Lower leg skin (tissue), 3 donors: ENCODE measurements at regions not wholly inside any gene's neighbourhood (a gene's known extent, or its start where the extent isn't known, plus 50 kb on each side); places are given as distances from the start of the nearest gene placed in this dataset.

ENCODE experiments used
- CTCF ChIP-seq, 3 donors: fragments of 450-650 bp; IDR thresholded peaks; one replicate each; pipeline ENCODE4 v1.5.1; 2016; ENCODE audit warnings: antibody characterized with exemption in 3 of 3, mild to moderate bottlenecking in 3 of 3, moderate library complexity in 2 of 3
- POLR2A ChIP-seq, 2 donors: fragments of 450-650 bp; IDR thresholded peaks; one replicate each; pipeline ENCODE4 v1.6.1; 2016 to 2017; ENCODE audit warnings: antibody characterized with exemption in 2 of 2, mild to moderate bottlenecking in 1 of 2, moderate library complexity in 1 of 2

DNA sequence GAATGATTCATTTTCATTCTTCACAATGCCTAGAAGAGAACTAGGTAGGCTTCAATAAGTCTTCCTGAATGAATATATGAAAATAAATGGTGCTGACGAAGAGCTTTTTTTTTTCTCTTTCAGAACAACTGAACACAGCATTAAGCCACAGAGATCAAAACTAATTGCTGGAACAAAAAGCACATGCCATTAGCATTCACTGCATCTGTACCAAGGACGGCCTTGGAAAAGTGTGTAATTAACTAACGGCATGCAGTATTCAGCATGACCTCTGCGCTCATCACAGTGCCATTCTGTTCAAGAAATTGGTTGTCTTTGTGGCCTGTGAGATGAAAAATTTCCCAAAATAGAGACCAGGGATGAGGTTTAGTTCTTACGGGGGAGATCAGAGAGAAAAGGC, 99.3 kb downstream of the NUDT12 start:
- TF ChIP-seq POLR2A (IDR thresholded peaks at IDR 0.05), result no peak
- no peak for TF ChIP-seq CTCF (IDR thresholded peaks at IDR 0.05)
